Right lobe of liver (tissue), 6 donors: ENCODE measurements at regions not wholly inside any gene's neighbourhood (a gene's known extent, or its start where the extent isn't known, plus 50 kb on each side); places are given as distances from the start of the nearest gene placed in this dataset.

Source experiments
- ATAC-seq, 4 donors: fragments of 200-7000 bp; cut with Tn5 transposase; one replicate each; pipeline ENCODE4 v1.9.1; 2020; ENCODE audit warnings: mild to moderate bottlenecking in 4 of 4, moderate library complexity in 4 of 4
- DNase-seq, 3 donors: peaks; one replicate each; pipeline ENCODE4 v3.0.0-alpha.2; 2020
- H3K27ac ChIP-seq, 3 donors: fragments of 200-600 bp; one replicate each; pipeline ENCODE4 v1.8.0; 2022
- H3K27me3 ChIP-seq, 2 donors: fragments of 200-600 bp; one replicate each; pipeline ENCODE4 v1.8.0; 2022
- H3K36me3 ChIP-seq, 4 donors: fragments of 200-600 bp; sonication (generic) in 1 of 4; one replicate each; pipeline versions ENCODE4 v1.5.1 to v1.8.0; 2017 to 2022; ENCODE audit warnings: control low read depth in 1 of 4
- H3K4me1 ChIP-seq, 4 donors: fragments of 200-600 bp; sonication (generic) in 1 of 4; one replicate each; pipeline versions ENCODE4 v1.5.1 to v1.8.0; 2017 to 2022; ENCODE audit warnings: control low read depth in 1 of 4
- H3K4me3 ChIP-seq, 3 donors: fragments of 200-600 bp; one replicate each; pipeline ENCODE4 v1.8.0; 2022
- H3K9me3 ChIP-seq, 4 donors: fragments of 200-600 bp; sonication (generic) in 1 of 4; one replicate each; pipeline versions ENCODE4 v1.5.1 to v1.8.0; 2017 to 2022; ENCODE audit warnings: control low read depth in 1 of 4
- CTCF ChIP-seq, 4 donors: fragments of 200-600 bp in 3 of 4; fragments of 450-650 bp in 1 of 4; IDR thresholded peaks; one replicate each; pipeline versions ENCODE4 v1.5.1 to v1.8.0; 2016 to 2022; ENCODE audit warnings: antibody characterized with exemption in 4 of 4, mild to moderate bottlenecking in 2 of 4
- POLR2A ChIP-seq: fragments of 450-650 bp; IDR thresholded peaks from one replicate; pipeline ENCODE4 v1.6.1; 2017; ENCODE audit warnings: antibody characterized with exemption, mild to moderate bottlenecking
- WGBS: methylation state at CpG from one replicate; pipeline ENCODE4 v1.1.6; 2018; ENCODE audit warnings: low coverage, low lambda C conversion rate; ENCODE audit not compliant: insufficient coverage; ENCODE audit errors: missing lambda C conversion rate; 5-methylcytosine and 5-hydroxymethylcytosine counted together
- intact Hi-C, 2 donors: fragments of 100-400 bp; cut with DNase I; formaldehyde crosslinking; loops; one replicate each; pipeline versions ENCODE4 v1.11.2 to v1.14.1; 2022
- donor health status: DM: no; HTN: yes; CAD: no.
- donor health status: DM: no; HTN: no; CAD: no.
- donor health status: DM: no; HTN: no; CAD: no.
- donor health status: DM: no; HTN: yes; CAD: no.
- donor health status: DM: no; HTN: yes; CAD: no.

GRCh38 chr21:31531967-31532366 lies 127.5 kb upstream of the SOD1 start:
- no peak overlapping the region for H3K27ac ChIP-seq
- no peaks in the 10 kb centered on the region for H3K9me3 ChIP-seq
- H3K4me3 ChIP-seq, result no peak overlapping the region
- H3K36me3 ChIP-seq, result no peaks in the 10 kb centered on the region
- intact Hi-C loops, result no loop called here
- WGBS, result no CpG with 5 or more reads among the region's 1 CpG
- no peak for TF ChIP-seq CTCF (IDR thresholded peaks at IDR 0.05)
- TF ChIP-seq POLR2A, result no peak
- no peaks in the 10 kb centered on the region for H3K4me1 ChIP-seq
- H3K27me3 ChIP-seq, result no peaks in the 10 kb centered on the region
- DNase-seq (no peak), ATAC-seq (peak in 1 of 4 donors; percentile 39)

- no peaks in the 10 kb centered on the region for H3K27me3 ChIP-seq
- H3K27ac ChIP-seq, result no peak overlapping the region
- H3K4me1 ChIP-seq, result no peaks in the 10 kb centered on the region
- 38% methylated on average over 8 of the region's 10 CpGs for WGBS
- TF ChIP-seq CTCF (IDR thresholded peaks at IDR 0.05) (no peak), POLR2A (no peak)
- no peaks in the 10 kb centered on the region for H3K36me3 ChIP-seq
- intact Hi-C loops, result no loop called here
- peak; percentile 35 to 59 (median 50) for DNase-seq
- peak in 3 of 4 donors; percentile 47 to 83 (median 54) for ATAC-seq
- H3K4me3 ChIP-seq, result no peak overlapping the region
- H3K9me3 ChIP-seq, result no peaks in the 10 kb centered on the region
Observed at GRCh38 chr21:31530897-31531705, 128.4 kb upstream of the SOD1 start.

- TF ChIP-seq CTCF (IDR thresholded peaks at IDR 0.05) (no peak), POLR2A (no peak)
- 73% methylated on average over 2 of the region's 9 CpGs for WGBS
- intact Hi-C loops, result no loop called here
- no peak for DNase-seq
- ATAC-seq, result no peak
- Histone ChIP-seq H3K4me1 (no peaks in the 10 kb centered on the region), H3K9me3 (no peaks in the 10 kb centered on the region), H3K27ac (no peak overlapping the region), H3K27me3 (no peaks in the 10 kb centered on the region), H3K36me3 (no peaks in the 10 kb centered on the region), H3K4me3 (no peak overlapping the region)
Observed at GRCh38 chr21:31530364-31530763, 129.1 kb upstream of the SOD1 start.

GRCh38 chr21:31529406-31529805 lies 130.1 kb upstream of the SOD1 start:
- no peak for TF ChIP-seq CTCF (IDR thresholded peaks at IDR 0.05)
- TF ChIP-seq POLR2A, result no peak
- Histone ChIP-seq H3K9me3 (no peaks in the 10 kb centered on the region), H3K27ac (no peak overlapping the region), H3K4me3 (no peak overlapping the region), H3K4me1 (no peaks in the 10 kb centered on the region), H3K36me3 (no peaks in the 10 kb centered on the region), H3K27me3 (no peaks in the 10 kb centered on the region)
- WGBS, result 25% methylated on average over 1 of the region's 1 CpG
- intact Hi-C loops, result no loop called here
- no peak for DNase-seq
- no peak for ATAC-seq
